Smooth muscle cell (in vitro differentiated cells): ENCODE measurements at regions not wholly inside any gene's neighbourhood (a gene's known extent, or its start where the extent isn't known, plus 50 kb on each side); places are given as distances from the start of the nearest gene placed in this dataset.

Experiments
- DNase-seq: peaks from one replicate; lab custom pipeline; 2025; ENCODE audit not compliant: unreplicated experiment; lab: John Stamatoyannopoulos, UW
- H2AFZ ChIP-seq: fragments of 200-600 bp; sonication (generic); 2 replicates; pipeline ENCODE4 v1.6.0; 2016; ENCODE audit warnings: antibody characterized with exemption, low read depth, mild to moderate bottlenecking
- H3F3A ChIP-seq: fragments of 200-600 bp; sonication (generic); 2 replicates; pipeline ENCODE4 v1.6.0; 2017; ENCODE audit warnings: antibody characterized with exemption, low read depth
- H3K27ac ChIP-seq: fragments of 200-600 bp; sonication (generic); 2 replicates; pipeline ENCODE4 v1.5.1; 2016; ENCODE audit warnings: low read depth, mild to moderate bottlenecking
- H3K27me3 ChIP-seq: fragments of 200-600 bp; sonication (generic); 2 replicates; pipeline ENCODE4 v1.6.1; 2016; ENCODE audit warnings: low read depth, mild to moderate bottlenecking
- H3K36me3 ChIP-seq: fragments of 200-600 bp; sonication (generic); 2 replicates; pipeline ENCODE4 v1.5.1; 2016; ENCODE audit warnings: low read depth
- H3K4me1 ChIP-seq: fragments of 200-600 bp; sonication (generic); 2 replicates; pipeline ENCODE4 v1.5.1; 2016; ENCODE audit warnings: low read depth
- H3K4me2 ChIP-seq: fragments of 200-600 bp; sonication (generic); 2 replicates; pipeline ENCODE4 v1.6.0; 2016; ENCODE audit warnings: mild to moderate bottlenecking
- H3K4me3 ChIP-seq: fragments of 200-600 bp; sonication (generic); 2 replicates; pipeline ENCODE4 v1.5.1; 2016; ENCODE audit warnings: mild to moderate bottlenecking
- H3K79me2 ChIP-seq: fragments of 200-600 bp; sonication (generic); 2 replicates; pipeline ENCODE4 v1.6.0; 2016; ENCODE audit warnings: low read depth, mild to moderate bottlenecking
- H3K9ac ChIP-seq: fragments of 200-600 bp; sonication (generic); 2 replicates; pipeline ENCODE4 v1.6.0; 2016; ENCODE audit warnings: low read depth
- H3K9me3 ChIP-seq: fragments of 200-600 bp; sonication (generic); replicated peaks from 2 replicates; pipeline ENCODE4 v1.5.1; 2016; ENCODE audit warnings: low read depth
- H4K20me1 ChIP-seq: fragments of 200-600 bp; sonication (generic); 2 replicates; pipeline ENCODE4 v1.6.0; 2016; ENCODE audit warnings: low read depth
- CTCF ChIP-seq: fragments of 200-600 bp; sonication (generic); IDR thresholded peaks from 2 replicates; pipeline ENCODE4 v1.5.1; 2017; ENCODE audit warnings: borderline replicate concordance, mild to moderate bottlenecking, antibody characterized with exemption; ENCODE audit not compliant: insufficient read depth, poor library complexity, severe bottlenecking
- WGBS: methylation state at CpG from one replicate; pipeline ENCODE4 v1.1.7; 2016; ENCODE audit warnings: low lambda C conversion rate; 5-methylcytosine and 5-hydroxymethylcytosine counted together

- no peaks in the 10 kb centered on the region for H3K27me3 ChIP-seq
- no peaks in the 10 kb centered on the region for H3F3A ChIP-seq
- no peak for TF ChIP-seq CTCF
- 30% methylated on average over 5 of the region's 5 CpGs for WGBS
- no peaks in the 10 kb centered on the region for H4K20me1 ChIP-seq
- H3K79me2 ChIP-seq, result no peaks in the 10 kb centered on the region
- no peaks in the 10 kb centered on the region for H3K4me1 ChIP-seq
- H3K9ac ChIP-seq, result no peak overlapping the region
- no peak overlapping the region for H3K4me2 ChIP-seq
- H3K36me3 ChIP-seq, result no peaks in the 10 kb centered on the region
- H3K4me3 ChIP-seq, result no peak overlapping the region
- peak overlapping the region; percentile 84 for H2AFZ ChIP-seq
- no peaks in the 10 kb centered on the region for H3K9me3 ChIP-seq
- H3K27ac ChIP-seq, result no peak overlapping the region
- no peak for DNase-seq
These were observed 514.5 kb upstream of the KLHL1 start for GRCh38 chr13:70622796-70623195.

DNA sequence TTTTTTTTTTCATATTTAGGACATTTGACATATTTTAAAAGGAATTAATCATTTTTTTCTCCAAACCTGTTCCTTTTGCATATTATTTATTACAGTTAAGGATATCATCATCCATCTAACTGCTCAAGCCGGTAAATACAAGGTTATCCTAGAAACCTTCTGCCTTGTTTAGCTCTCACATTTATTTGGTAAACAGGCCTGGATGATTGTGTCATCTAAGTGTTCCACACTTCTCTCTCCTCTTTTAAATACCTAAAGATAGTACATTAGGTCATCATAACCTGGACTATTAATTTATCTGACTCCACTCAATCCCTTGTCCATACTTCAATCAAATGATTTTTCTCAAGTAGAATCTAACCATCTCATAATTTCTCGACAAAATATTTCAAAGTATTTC lies 511.7 kb upstream of the KLHL1 start:
- Histone ChIP-seq H3K27me3 (no peaks in the 10 kb centered on the region), H3K79me2 (no peaks in the 10 kb centered on the region), H4K20me1 (no peaks in the 10 kb centered on the region), H3K4me3 (no peak overlapping the region), H3K9ac (no peak overlapping the region), H3K9me3 (no peaks in the 10 kb centered on the region), H3K27ac (no peak overlapping the region), H3K36me3 (no peaks in the 10 kb centered on the region), H2AFZ (no peak overlapping the region), H3K4me1 (no peaks in the 10 kb centered on the region), H3F3A (no peaks in the 10 kb centered on the region), H3K4me2 (no peak overlapping the region)
- WGBS, result 82% methylated on average over 2 of the region's 2 CpGs
- no peak for TF ChIP-seq CTCF
- DNase-seq, result no peak

GRCh38 chr13:70616847-70617246 lies 508.6 kb upstream of the KLHL1 start:
- H2AFZ ChIP-seq, result no peak overlapping the region
- no peaks in the 10 kb centered on the region for H3K4me1 ChIP-seq
- TF ChIP-seq CTCF, result no peak
- no peak overlapping the region for H3K4me3 ChIP-seq
- no peak overlapping the region for H3K4me2 ChIP-seq
- H4K20me1 ChIP-seq, result no peaks in the 10 kb centered on the region
- H3K27me3 ChIP-seq, result no peaks in the 10 kb centered on the region
- H3K27ac ChIP-seq, result no peak overlapping the region
- DNase-seq, result no peak
- H3K9me3 ChIP-seq, result no peaks in the 10 kb centered on the region
- H3K79me2 ChIP-seq, result no peaks in the 10 kb centered on the region
- WGBS, result 88% methylated on average over 3 of the region's 3 CpGs
- H3K36me3 ChIP-seq, result no peaks in the 10 kb centered on the region
- no peak overlapping the region for H3K9ac ChIP-seq
- H3F3A ChIP-seq, result no peaks in the 10 kb centered on the region

DNA sequence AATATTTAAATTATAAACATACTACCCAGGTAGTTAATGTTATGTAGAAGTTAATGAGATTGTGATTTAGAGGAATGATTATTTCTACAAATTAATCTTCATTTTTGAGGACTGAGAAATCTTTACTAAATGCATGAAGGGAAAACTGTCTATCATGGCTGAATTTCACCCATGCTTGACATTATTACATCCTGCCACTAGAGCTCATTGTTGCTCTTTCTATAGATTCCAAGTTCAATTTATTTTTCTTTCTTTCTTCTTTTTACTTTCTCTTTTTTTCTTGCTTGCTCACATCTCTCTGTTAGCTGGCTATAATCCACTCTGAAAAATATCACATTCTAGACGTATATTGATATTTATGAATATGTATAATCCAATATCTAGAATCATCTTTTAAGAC lies 505.0 kb upstream of the KLHL1 start:
- no peaks in the 10 kb centered on the region for H3F3A ChIP-seq
- DNase-seq, result no peak
- no peak overlapping the region for H3K4me2 ChIP-seq
- H3K4me1 ChIP-seq, result no peaks in the 10 kb centered on the region
- H3K27me3 ChIP-seq, result no peaks in the 10 kb centered on the region
- TF ChIP-seq CTCF, result peak; percentile 40
- H2AFZ ChIP-seq, result no peak overlapping the region
- WGBS, result 30% methylated on average over 1 of the region's 1 CpG
- H3K9ac ChIP-seq, result no peak overlapping the region
- H3K4me3 ChIP-seq, result no peak overlapping the region
- no peak overlapping the region for H3K27ac ChIP-seq
- H3K36me3 ChIP-seq, result no peaks in the 10 kb centered on the region
- no peaks in the 10 kb centered on the region for H3K9me3 ChIP-seq
- no peaks in the 10 kb centered on the region for H3K79me2 ChIP-seq
- H4K20me1 ChIP-seq, result no peaks in the 10 kb centered on the region
